NCI-H128 (cell line): ENCODE measurements at regions not wholly inside any gene's neighbourhood (a gene's known extent, or its start where the extent isn't known, plus 50 kb on each side); places are given as distances from the start of the nearest gene placed in this dataset.
"Not testable (repeated sequence)": the region's sequence is repeated elsewhere in the genome, so short reads cannot be mapped to it uniquely, and the experiment has no call there.

ENCODE experiments used
- DNase-seq: peaks from one replicate; lab custom pipeline; 2025; ENCODE audit not compliant: unreplicated experiment; lab: John Stamatoyannopoulos, UW

DNA sequence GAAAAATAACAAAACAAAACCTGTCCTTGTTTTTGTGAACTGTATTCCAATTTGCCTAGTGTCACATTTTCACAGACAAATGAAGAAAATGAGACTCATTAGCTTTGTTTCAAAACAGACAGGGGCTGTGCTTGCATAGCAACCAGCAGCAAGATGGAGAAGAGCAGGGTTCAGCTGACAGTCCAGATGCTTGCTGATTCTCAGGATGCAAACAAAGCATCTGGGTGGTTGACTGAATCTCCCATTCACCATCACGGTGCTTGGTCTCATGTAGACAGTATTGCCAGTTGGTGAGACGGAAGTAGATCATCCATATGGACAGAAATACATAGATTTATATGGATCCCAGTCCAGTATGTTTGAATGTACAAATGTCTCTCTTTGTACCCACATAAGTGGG, 326.8 kb downstream of the CCDC85A start:
- DNase-seq: no peak

DNA sequence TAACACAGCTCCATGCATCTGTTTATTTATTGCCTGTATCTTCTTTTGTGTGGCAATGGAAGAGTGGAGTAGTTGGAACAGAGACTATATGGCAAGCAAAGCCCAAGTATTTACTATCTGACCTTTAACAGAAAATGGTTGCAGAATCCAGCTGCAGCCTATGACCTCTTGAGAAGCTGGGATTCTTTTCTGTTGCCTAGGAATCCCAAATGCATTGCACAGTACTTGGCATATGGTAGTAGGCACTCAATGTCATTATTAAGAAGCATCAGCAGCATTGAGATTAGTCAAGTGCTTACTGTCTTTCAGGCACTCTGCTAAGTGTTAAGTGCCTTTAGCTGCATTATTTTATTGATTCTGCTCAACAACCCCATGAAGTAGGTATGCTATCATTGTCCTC, 331.6 kb downstream of the CCDC85A start:
- DNase-seq: peak; percentile 64

GRCh38 chr2:56519806-56520205, 336.0 kb downstream of the CCDC85A start:
- no peak for DNase-seq

GRCh38 chr2:56522605-56523089, 338.9 kb downstream of the CCDC85A start:
- DNase-seq: peak; percentile 96

- DNase-seq: no peak
These were observed 340.0 kb downstream of the CCDC85A start for GRCh38 chr2:56523816-56524215.

DNA sequence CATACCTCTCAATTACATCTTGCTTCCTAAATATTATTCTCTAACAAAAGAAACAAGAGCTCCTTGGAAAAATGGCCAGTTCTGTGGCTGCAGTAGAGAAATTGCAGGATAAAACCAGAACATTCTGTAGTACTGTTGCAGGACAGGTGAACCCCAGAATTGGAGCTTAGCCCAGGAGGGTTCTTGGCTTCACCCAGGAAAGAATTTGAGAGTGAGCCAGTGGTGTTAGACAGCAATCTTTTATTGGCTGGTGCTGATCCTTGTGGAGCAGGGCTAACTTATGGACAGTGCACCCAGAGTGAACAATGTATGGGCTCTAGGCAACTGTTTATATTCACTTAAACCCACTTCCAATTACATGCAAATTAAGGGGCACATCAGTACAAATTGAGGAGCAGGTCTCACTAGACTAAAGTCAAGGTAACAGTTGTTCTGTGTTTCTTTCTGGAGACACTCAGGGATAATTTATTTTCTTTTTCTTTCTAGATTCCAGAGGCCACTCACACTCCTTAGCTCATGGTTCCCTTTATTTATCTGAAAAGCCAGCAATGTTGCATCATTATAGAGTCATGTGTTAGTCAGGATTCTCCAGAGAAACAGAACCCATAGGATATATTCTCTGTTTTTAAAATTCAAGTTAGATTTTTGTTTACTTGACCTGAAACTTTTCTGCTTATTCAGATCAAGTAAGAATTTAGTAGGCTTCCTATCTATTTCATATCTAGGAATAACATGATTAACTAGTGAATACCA, 348.1 kb downstream of the CCDC85A start:
- no peak for DNase-seq

GRCh38 chr2:56534321-56534720, 350.5 kb downstream of the CCDC85A start:
- DNase-seq: no peak

DNA sequence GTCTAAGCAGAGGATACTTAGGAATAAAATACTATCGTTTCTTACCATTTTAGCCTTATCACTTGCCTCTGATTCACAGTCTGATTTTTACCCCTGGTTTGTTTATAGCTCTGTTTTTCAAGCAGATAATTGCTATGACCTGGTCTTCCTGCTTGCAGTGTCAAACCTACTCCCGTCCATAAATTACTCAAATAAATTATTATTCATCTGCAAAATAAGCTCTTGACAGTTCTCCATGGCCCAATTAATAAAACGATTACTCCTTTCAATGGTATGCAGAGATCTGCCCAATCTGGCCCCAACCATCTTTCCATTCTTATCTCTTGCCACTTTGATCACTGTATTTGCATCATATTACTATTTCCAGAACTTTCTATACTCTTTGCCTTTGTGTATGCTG, 354.0 kb downstream of the CCDC85A start:
- DNase-seq: no peak

DNA sequence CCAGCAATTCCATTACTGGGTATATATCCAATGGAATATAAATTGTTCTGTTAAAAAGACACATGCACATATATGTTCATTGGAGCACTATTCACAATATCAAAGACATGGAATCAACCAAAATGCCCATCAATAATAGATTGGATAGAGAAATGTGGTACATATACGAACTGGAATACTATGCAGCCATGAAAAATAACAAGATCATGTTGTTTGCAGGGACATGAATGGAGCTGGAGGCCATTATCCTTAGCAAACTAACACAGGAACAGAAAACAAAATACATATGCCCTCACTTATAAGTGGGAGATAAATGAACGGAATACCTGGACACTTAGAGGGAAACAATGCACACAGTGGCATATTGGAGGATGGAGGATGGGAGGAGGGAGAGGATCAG, 355.8 kb downstream of the CCDC85A start:
- DNase-seq: no peak

DNA sequence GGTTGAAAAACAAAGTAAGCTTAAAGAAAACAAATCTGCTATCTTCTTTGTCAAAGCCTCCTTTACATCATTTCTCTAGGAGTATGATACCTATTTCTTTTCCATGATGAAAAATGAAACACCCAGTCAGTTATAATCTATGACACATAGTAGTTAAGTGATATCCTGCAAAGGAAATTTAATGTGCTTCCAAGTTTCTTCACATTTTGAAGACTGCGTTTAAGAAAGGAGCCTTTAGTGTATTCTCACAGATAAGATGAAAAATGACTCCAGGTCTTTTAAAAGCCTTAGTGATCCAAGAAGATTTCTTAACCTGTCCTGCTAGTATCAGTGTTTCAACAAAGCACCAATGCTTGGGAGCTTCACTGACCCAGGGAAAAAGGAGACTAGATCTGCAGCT, 356.7 kb downstream of the CCDC85A start:
- no peak for DNase-seq

GRCh38 chr2:56540916-56541315, 357.1 kb downstream of the CCDC85A start:
- DNase-seq: no peak

DNA sequence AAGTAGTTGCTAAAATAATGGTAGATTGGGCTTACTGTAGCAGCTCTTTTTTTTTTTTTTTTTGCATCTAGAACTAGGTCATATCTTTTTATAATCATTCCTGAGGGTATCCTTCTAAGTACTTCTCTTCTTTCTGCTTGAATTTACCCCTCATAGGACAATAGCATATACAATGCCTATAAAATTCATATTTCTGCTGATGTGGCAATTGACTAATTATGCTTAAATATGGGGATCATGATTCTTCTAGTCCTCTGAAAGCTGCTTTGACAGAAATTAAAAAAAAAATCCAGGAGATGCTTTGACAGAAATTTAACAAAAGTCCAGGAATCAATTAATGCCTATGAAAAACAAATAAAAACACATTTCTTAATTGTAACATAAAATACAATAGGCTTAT, 358.4 kb downstream of the CCDC85A start:
- DNase-seq: no peak

DNA sequence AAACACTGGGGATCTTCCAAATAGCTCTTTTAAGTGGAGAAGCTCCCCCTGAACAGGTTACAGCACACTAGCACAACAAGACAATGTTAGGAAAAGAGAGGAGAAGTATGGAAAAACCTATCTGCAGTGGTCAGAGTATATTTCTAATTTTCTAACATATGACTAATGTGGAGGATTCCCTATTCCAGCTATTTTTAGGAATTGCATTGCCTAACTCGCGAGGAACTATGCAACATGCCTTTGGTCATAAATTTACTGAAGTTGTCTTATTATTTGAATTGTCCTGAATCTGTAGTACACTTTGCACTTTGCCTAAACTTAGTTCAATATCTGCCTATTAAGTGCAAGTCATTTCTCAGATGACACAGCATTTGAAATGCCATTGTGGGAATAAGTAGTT, 381.4 kb downstream of the CCDC85A start:
- DNase-seq: no peak

DNA sequence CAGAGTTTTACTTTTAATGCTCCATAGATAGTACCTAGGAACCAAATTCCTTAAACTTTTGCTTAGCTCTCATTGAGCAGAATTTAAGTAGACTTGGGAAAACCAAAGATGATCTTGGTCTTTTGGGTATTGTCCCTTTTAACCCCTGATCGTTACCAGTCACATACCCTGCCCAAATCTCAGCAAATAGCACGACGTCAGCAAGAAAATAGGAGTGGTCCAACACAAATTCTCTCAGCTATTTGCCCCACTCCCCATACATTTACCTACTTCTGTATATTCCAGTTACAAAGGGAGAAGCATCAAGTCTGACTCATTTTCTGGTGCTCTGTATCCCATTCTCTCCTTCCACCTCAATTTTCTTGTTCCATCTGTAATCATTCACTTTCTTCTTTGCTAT, 387.3 kb downstream of the CCDC85A start:
- DNase-seq: no peak

DNA sequence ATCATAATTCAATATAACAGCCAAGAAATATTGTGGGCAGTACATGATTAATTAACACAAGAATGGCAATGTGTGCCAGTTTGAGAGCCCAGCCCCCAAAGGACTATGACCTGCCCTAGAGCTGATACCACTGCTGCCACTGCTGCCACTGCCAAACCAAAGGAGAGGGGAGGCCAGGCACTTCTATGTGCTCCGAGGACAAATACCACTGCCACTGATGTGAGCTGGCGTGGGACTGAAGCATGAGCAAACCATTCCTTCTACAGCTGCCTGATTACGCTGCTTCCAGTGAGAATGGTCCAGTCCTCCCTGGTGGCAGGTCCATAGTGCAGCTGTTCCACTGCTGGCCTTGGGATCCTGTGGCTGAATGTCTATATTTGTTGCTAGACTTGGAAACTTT, 392.2 kb downstream of the CCDC85A start:
- DNase-seq: no peak

- DNase-seq: no peak
These were observed 396.5 kb downstream of the CCDC85A start for GRCh38 chr2:56580242-56580641.

DNA sequence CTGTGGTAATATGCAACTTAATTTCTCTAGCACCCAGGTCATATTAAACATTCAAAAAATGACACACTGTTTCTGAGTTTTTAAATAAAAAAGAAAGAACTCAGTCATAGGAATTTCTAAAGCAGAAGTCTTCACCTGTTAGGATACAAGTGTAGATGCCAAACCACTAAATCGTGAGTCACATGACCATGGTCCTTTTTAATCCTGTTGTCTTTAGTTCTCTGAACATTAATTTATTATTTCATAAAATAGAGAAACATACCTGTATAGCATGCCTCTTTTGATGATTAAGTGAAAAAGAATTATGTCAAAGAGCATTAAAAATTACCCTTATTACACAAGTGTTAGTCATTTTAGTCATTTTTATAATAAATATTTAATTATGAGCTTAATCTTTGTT, 398.8 kb downstream of the CCDC85A start:
- no peak for DNase-seq

- DNase-seq: no peak
These were observed 400.1 kb downstream of the CCDC85A start for GRCh38 chr2:56583796-56584315.

- no peak for DNase-seq
These were observed 403.7 kb downstream of the CCDC85A start for GRCh38 chr2:56587456-56587855.

DNA sequence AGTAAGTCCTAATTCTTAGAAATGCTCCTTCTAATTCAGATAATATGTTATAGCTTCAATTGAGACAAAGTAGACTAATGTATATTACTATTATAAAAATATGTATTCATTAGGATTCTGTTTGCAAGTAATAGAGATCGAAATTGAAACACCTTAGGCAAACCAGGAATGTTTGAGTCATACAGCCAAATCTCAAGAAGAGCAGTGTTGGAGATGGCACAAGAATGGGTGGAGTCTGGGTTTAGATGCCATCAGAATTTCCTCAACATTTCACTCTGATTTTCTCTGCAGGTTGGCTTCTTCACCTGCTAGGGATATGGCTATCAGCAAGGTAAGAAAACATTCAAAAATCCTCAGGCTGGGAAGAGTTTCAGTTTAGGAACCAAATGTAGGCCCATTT, 405.4 kb downstream of the CCDC85A start:
- no peak for DNase-seq

GRCh38 chr2:56589835-56590234, 406.0 kb downstream of the CCDC85A start:
- DNase-seq: no peak

- no peak for DNase-seq
These were observed 406.8 kb downstream of the CCDC85A start for GRCh38 chr2:56590611-56591010.

- not testable (repeated sequence) for DNase-seq
These were observed 422.3 kb downstream of the CCDC85A start for GRCh38 chr2:56606086-56606485.
